ENCODE measurements at regions not wholly inside any gene's neighbourhood (a gene's known extent, or its start where the extent isn't known, plus 50 kb on each side); places are given as distances from the start of the nearest gene placed in this dataset.
"Not testable (repeated sequence)": the region's sequence is repeated elsewhere in the genome, so short reads cannot be mapped to it uniquely, and the experiment has no call there.

GRCh38 chr6:84348801-84349200, 121.4 kb upstream of the CEP162 start:
- no peak for DNase-seq

- DNase-seq, result no peak
Measured at GRCh38 chr6:84346372-84346771, 118.9 kb upstream of the CEP162 start.

DNA sequence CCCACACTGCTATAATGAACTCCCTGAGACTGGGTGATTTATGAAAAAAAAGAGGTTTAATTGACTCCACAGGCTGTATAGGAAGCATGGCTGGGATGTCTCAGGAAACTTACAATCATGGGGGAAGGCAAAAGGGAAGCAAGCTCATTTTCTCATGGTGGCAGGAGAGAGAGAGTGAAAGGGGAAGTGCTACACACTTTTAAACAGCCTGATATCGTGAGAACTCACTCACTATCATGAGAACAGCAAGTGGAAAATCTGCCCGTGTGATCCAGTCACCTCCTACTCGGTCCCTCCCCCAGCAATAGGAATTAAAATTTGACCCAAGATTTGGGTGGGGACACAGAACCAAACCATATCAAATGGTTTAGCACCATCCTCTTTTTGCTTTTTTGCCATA, 116.6 kb upstream of the CEP162 start:
- DNase-seq, result no peak

- DNase-seq, result no peak
Measured at GRCh38 chr6:84340422-84340821, 113.0 kb upstream of the CEP162 start.

DNA sequence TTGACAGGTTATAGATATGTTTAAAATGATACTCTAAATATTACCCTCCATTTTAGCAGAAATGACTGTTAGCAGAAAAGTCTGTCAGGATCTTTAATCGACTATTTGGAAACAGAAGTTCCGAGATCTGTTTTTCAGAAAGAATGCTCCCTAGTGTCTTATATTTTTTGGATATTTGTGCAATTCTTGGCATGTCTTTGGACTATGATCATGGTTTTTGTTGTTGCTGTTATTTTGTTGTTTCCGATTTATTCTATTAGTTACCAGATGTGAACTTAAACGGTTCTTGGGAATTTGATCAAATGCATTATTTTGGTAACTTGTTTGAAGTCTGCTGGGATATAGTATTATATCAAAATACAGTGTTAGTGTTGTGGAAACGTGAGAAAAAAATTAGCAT, 106.4 kb upstream of the CEP162 start:
- DNase-seq, result no peak

- no peak for DNase-seq
Measured at GRCh38 chr6:84332139-84333034, 104.9 kb upstream of the CEP162 start.

- DNase-seq, result no peak
Measured at GRCh38 chr6:84330325-84330724, 102.9 kb upstream of the CEP162 start.

- no peak for DNase-seq
Measured at GRCh38 chr6:84329516-84329915, 102.1 kb upstream of the CEP162 start.

DNA sequence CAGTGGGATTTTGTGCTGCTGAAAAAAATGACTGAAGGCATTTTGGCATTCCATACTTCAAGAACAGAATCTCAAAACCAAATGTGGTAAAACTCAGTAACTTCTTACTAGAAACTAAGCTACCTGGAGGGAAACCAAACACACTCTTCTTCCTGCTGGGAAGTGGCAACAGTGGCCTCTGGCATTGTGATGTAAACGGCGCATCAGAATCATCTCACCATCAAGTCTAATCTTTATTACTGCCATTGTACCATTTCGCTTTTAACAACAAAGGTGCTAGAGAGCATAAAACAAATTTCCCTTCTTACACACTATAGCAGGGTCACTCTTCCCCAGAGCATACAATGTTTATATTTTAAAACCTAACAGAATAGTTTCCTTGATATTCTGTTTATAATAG, 101.6 kb upstream of the CEP162 start:
- no peak for DNase-seq

DNA sequence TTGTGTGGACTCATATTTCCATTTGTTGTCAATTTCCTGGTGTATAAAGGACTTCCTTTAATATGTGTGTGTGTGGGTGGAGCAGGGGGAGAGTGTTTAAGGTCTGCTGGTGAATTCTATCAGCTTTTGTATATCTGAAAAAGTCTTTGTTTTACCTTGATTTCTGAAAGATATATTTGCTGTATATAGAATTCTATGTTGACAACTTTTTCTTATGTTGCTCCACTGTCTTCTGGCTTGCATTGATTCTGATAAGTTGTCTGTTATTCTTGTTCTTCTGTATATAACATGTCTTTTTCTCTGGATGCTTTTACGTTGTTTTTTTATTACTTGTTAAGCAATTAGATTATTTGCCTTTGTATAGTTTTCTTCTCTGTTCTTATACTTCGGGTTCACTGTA, 90.0 kb upstream of the CEP162 start:
- no peak for DNase-seq

GRCh38 chr6:84314377-84314898, 87.0 kb upstream of the CEP162 start:
- no peak for DNase-seq

DNA sequence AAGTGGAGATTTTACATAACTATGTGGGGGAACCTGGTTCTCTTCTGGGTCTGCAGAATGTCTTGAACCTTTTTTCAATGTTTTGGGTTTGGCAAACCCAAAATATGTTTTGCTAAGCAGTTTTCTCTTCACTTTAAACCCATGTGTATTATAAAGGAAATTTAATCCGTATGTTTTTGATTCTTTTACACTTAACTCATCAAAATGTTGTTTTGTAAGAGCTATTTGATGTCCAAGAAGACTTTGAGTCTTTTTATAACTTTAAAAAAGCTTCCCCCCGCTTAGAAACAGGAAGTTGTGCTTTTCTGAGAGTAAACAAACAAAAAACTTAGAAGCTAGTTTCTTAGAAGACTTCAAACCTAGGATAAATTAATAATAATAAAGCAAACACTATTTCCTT, 81.9 kb upstream of the CEP162 start:
- no peak for DNase-seq

DNA sequence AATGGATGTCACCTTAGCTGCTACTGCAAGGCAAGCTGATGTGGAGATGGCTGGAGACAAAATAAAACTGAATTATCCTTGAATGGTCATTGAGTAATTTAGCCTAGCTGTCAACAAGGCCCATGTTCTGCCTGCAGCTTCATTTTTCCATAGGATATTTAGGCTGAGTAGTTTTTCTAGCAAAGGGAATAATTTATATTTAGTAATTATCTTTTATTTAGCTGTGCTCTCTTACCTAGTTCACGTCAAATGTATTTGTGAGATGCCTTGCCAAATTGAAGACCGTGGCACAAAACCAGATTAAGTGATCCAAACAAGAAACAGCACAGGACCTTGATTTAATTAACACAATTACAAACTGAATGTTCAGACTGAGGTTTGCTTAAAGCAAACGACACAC, 77.4 kb upstream of the CEP162 start:
- DNase-seq, result no peak

- DNase-seq, result not testable (repeated sequence)
Measured at GRCh38 chr6:84291033-84291432, 63.6 kb upstream of the CEP162 start.

DNA sequence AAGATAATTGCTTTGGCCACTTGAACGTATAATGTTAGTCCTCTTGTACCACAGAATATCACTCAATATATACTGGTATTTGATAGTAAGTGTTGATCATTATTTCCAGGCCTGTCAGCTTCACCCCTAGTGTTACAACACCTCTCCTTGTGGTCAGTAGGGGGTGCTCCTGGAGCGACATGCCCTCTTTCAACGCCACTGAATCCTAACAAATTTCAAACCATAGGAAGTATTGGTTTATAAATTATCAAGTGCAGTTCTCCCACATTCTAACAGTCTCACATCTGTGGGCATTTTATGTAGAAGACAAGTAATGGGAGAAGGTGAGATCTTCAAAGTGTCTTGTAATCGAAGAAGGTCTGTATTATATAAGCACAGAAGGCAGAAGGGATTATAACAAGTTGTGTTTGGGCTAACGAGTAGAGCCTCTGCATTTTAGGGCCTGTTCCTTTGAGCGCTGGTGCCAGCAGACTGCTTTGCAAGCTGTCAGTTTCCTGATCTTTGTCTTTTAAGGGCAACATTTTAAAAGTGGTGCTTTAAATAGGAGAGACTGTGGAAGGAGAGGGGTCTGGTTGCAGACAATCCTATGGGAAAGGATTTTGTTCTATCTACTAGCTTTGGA, 57.1 kb upstream of the CEP162 start:
- DNase-seq, result no peak

DNA sequence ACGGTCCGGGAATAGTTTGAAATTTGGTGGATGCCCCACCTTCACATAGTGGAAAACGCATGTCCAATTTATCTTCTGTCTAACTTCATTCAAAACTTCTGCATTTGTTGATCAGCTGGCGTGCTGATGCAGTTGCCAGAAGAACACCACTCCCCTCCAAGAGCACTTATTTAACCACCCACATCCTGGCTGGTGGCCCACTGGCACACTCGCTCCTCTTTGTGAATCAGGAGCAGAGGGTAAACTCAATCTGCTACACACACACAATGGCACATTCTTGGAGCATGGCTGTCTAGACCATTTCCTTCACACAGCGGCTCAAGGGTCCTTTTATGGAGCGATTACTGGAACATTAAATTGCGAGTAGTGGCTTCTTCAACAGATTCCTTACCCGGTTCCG, 55.1 kb upstream of the CEP162 start:
- no peak for DNase-seq

GRCh38 chr6:84280639-84281038, 53.2 kb upstream of the CEP162 start:
- DNase-seq, result no peak

- no peak for DNase-seq
Measured at GRCh38 chr6:84280030-84280429, 52.6 kb upstream of the CEP162 start.

DNA sequence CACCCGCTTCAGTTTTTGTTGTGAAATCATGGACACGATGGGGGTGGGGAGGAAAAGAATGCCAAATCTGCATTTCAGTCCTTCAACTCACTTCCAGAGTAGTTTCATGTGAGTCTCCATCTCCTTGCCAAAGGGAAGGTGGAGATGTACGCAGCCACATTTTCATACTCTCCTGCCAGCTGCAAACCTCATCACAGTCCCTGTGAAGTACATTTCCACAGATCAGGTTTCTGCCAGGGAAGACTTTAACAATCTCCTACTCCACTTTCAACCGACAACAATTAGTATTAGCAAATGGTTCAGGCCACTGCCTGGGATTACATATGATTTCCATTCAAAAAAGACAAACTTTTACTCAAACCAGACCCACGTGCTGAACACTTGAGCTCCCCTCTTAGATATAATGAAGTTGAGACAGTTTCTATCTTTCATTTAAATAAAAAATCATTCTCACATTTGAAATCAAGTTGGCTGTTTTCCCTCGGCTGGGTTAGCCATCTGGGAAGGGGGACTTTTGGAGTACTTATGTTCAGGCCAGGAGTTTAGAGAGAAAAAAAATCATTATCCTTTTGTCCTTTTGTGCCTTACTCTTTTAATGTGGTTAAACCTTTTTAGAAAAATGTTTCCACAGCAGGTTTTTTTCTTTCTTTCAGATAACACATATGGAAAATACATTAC, 51.0 kb upstream of the CEP162 start:
- no peak for DNase-seq

Measured in NCI-H1694 (cell line).